HEK293T (cell line): ENCODE measurements at regions not wholly inside any gene's neighbourhood (a gene's known extent, or its start where the extent isn't known, plus 50 kb on each side); places are given as distances from the start of the nearest gene placed in this dataset.

ENCODE experiments used
- CTCF ChIA-PET: fragments of 350-600 bp; formaldehyde crosslinking; extraction: SDS; loops from one replicate; lab custom pipeline; 2021; ENCODE audit warnings: antibody characterized with exemption, inconsistent platforms; lab: Yijun Ruan, JAX
- POLR2A ChIA-PET: fragments of 350-600 bp; formaldehyde crosslinking; extraction: SDS; loops from one replicate; lab custom pipeline; 2020; ENCODE audit warnings: antibody characterized with exemption, inconsistent platforms; lab: Yijun Ruan, JAX
- DNase-seq: peaks from one replicate; pipeline ENCODE4 v3.0.0; 2012; ENCODE audit warnings: mixed read lengths; ENCODE audit errors: extremely low spot score
- ARNT ChIP-seq: fragments of 450-650 bp; IDR thresholded peaks from 2 replicates; pipeline ENCODE4 v1.6.1; 2017; ENCODE audit warnings: mild to moderate bottlenecking
- BHLHE40 ChIP-seq: fragments of 450-650 bp; IDR thresholded peaks from 2 replicates; pipeline ENCODE4 v1.6.1; 2016; ENCODE audit warnings: mild to moderate bottlenecking, moderate library complexity, borderline replicate concordance
- CTBP1 ChIP-seq: fragments of 450-650 bp; IDR thresholded peaks from 2 replicates; pipeline ENCODE4 v1.6.1; 2016; ENCODE audit warnings: borderline replicate concordance
- ELF4 ChIP-seq: fragments of 450-650 bp; IDR thresholded peaks from 2 replicates; pipeline ENCODE4 v1.6.1; 2017; ENCODE audit warnings: antibody characterized with exemption
- FOXA1 ChIP-seq: fragments of 450-650 bp; IDR thresholded peaks from 2 replicates; pipeline ENCODE4 v1.6.1; 2016; ENCODE audit warnings: mild to moderate bottlenecking
- FOXK2 ChIP-seq: fragments of 450-650 bp; IDR thresholded peaks from 2 replicates; pipeline ENCODE4 v1.6.1; 2016; ENCODE audit warnings: mild to moderate bottlenecking
- FOXM1 ChIP-seq: fragments of 450-650 bp; IDR thresholded peaks from 2 replicates; pipeline ENCODE4 v1.6.1; 2017; ENCODE audit warnings: mild to moderate bottlenecking, borderline replicate concordance
- HDGF ChIP-seq: fragments of 450-650 bp; IDR thresholded peaks from 2 replicates; pipeline ENCODE4 v1.6.1; 2017; ENCODE audit warnings: antibody characterized with exemption, borderline replicate concordance
- L3MBTL2 ChIP-seq: fragments of 450-650 bp; conservative IDR thresholded peaks from 2 replicates; pipeline ENCODE4 v1.6.1; 2016; ENCODE audit warnings: mild to moderate bottlenecking
- LEF1 ChIP-seq: fragments of 450-650 bp; IDR thresholded peaks from 2 replicates; pipeline ENCODE4 v1.6.1; 2017; ENCODE audit warnings: mild to moderate bottlenecking, borderline replicate concordance
- NFRKB ChIP-seq: fragments of 450-650 bp; IDR thresholded peaks from 2 replicates; pipeline ENCODE4 v1.6.1; 2016; ENCODE audit warnings: mild to moderate bottlenecking, moderate library complexity
- PKNOX1 ChIP-seq: fragments of 450-650 bp; IDR thresholded peaks from 2 replicates; pipeline ENCODE4 v1.6.1; 2016
- SP1 ChIP-seq: fragments of 450-650 bp; IDR thresholded peaks from 2 replicates; pipeline ENCODE4 v1.6.1; 2017
- SUZ12 ChIP-seq: fragments of 450-650 bp; IDR thresholded peaks from 2 replicates; pipeline ENCODE4 v1.6.1; 2016; ENCODE audit warnings: mild to moderate bottlenecking
- TARDBP ChIP-seq: fragments of 450-650 bp; IDR thresholded peaks from 2 replicates; pipeline ENCODE4 v1.6.1; 2016
- ZNF384 ChIP-seq: fragments of 450-650 bp; IDR thresholded peaks from 2 replicates; pipeline ENCODE4 v1.6.1; 2016

GRCh38 chr5:155455791-155456514 is 442.4 kb downstream of the KIF4B start:
- ChIA-PET POLR2A (no interaction called here), CTCF (no interaction called here)
- TF ChIP-seq PKNOX1 (no peak), FOXK2 (no peak), NFRKB (no peak), L3MBTL2 (no peak), ZNF384 (no peak), FOXA1 (no peak), BHLHE40 (no peak)
- DNase-seq, result no peak

GRCh38 chr5:155459889-155460500 is 446.4 kb downstream of the KIF4B start:
- TF ChIP-seq HDGF (no peak), CTBP1 (no peak), L3MBTL2 (no peak), FOXM1 (no peak), FOXK2 (no peak), FOXA1 (no peak)
- ChIA-PET CTCF (no interaction called here), POLR2A (no interaction called here)
- no peak for DNase-seq

GRCh38 chr5:155460501-155460931 is 447.0 kb downstream of the KIF4B start:
- POLR2A ChIA-PET, result no interaction called here
- no peak for DNase-seq
- no peak for TF ChIP-seq L3MBTL2
- no peak for TF ChIP-seq NFRKB
- TF ChIP-seq SP1, result no peak
- TF ChIP-seq HDGF, result no peak
- TF ChIP-seq SUZ12, result no peak
- TF ChIP-seq FOXA1, result no peak
- no peak for TF ChIP-seq TARDBP
- no peak for TF ChIP-seq FOXM1
- CTCF ChIA-PET, result no interaction called here

GRCh38 chr5:155461304-155461703 is 447.7 kb downstream of the KIF4B start:
- TF ChIP-seq FOXM1 (no peak), CTBP1 (no peak), ZNF384 (no peak), LEF1 (no peak), BHLHE40 (no peak), NFRKB (no peak), SUZ12 (no peak), SP1 (no peak), ELF4 (no peak), FOXA1 (no peak), L3MBTL2 (no peak), ARNT (no peak), TARDBP (no peak), FOXK2 (no peak), PKNOX1 (no peak), HDGF (no peak)
- DNase-seq, result no peak
- CTCF ChIA-PET, result no interaction called here
- POLR2A ChIA-PET, result no interaction called here

GRCh38 chr5:155466851-155467250 is 453.3 kb downstream of the KIF4B start:
- TF ChIP-seq PKNOX1, result no peak
- TF ChIP-seq ZNF384, result no peak
- no peak for TF ChIP-seq ARNT
- TF ChIP-seq SP1, result no peak
- TF ChIP-seq FOXM1, result no peak
- no peak for TF ChIP-seq HDGF
- no peak for TF ChIP-seq TARDBP
- no peak for TF ChIP-seq LEF1
- no peak for TF ChIP-seq CTBP1
- TF ChIP-seq BHLHE40, result no peak
- no peak for TF ChIP-seq NFRKB
- TF ChIP-seq SUZ12, result no peak
- no peak for TF ChIP-seq ELF4
- no peak for TF ChIP-seq FOXA1
- TF ChIP-seq L3MBTL2, result no peak
- no peak for TF ChIP-seq FOXK2
- no peak for DNase-seq
- ChIA-PET CTCF (no interaction called here), POLR2A (no interaction called here)

- ChIA-PET CTCF (no interaction called here), POLR2A (no interaction called here)
- no peak for DNase-seq
- TF ChIP-seq ELF4 (no peak), HDGF (no peak)
These were observed 457.5 kb downstream of the KIF4B start for GRCh38 chr5:155471027-155471426.
